HepG2 (cell line): ENCODE measurements at regions not wholly inside any gene's neighbourhood (a gene's known extent, or its start where the extent isn't known, plus 50 kb on each side); places are given as distances from the start of the nearest gene placed in this dataset.

Experiments used
- BCLAF1 ChIP-seq: fragments of 450-650 bp; IDR thresholded peaks from 2 replicates; pipeline ENCODE4 v1.6.1; 2017; ENCODE audit warnings: mild to moderate bottlenecking
- CENPX ChIP-seq: sonication (generic); formaldehyde crosslinking; IDR thresholded peaks from 2 replicates; pipeline ENCODE4 v1.9.0; 2021; ENCODE audit warnings: mild to moderate bottlenecking, missing genetic modification reagents, moderate library complexity
- PHF8 ChIP-seq: sonication (generic); formaldehyde crosslinking; IDR thresholded peaks from 2 replicates; pipeline ENCODE4 v1.5.0; 2020; ENCODE audit warnings: missing genetic modification reagents
- POLR2AphosphoS5 ChIP-seq: IDR thresholded peaks from 2 replicates; pipeline ENCODE4 v1.6.1; 2012; ENCODE audit warnings: low read depth, low read length
- PTBP1 ChIP-seq: fragments of 200-400 bp; formaldehyde crosslinking; IDR thresholded peaks from 2 replicates; pipeline ENCODE4 v1.6.1; 2018; ENCODE audit warnings: low read length, low read depth; ENCODE audit not compliant: poor library complexity, severe bottlenecking
- SRSF9 ChIP-seq: fragments of 200-400 bp; formaldehyde crosslinking; IDR thresholded peaks from 2 replicates; pipeline ENCODE4 v1.6.1; 2018; ENCODE audit warnings: borderline replicate concordance, mild to moderate bottlenecking, low read depth, low read length; ENCODE audit not compliant: insufficient read depth, poor library complexity, severe bottlenecking
- ZNF362 ChIP-seq: sonication (generic); formaldehyde crosslinking; IDR thresholded peaks from 2 replicates; pipeline ENCODE4 v1.4.0; 2020; ENCODE audit warnings: missing genetic modification reagents, mild to moderate bottlenecking, borderline replicate concordance

- TF ChIP-seq PTBP1 (no peak), ZNF362 (CRISPR knock-in tag) (no peak), CENPX (CRISPR knock-in tag) (no peak), PHF8 (CRISPR knock-in tag) (no peak), SRSF9 (no peak), POLR2AphosphoS5 (no peak), BCLAF1 (no peak)
Observed at GRCh38 chr10:28930514-28931495, 253.5 kb downstream of the BAMBI start.
